ENCODE measurements at regions not wholly inside any gene's neighbourhood (a gene's known extent, or its start where the extent isn't known, plus 50 kb on each side); places are given as distances from the start of the nearest gene placed in this dataset.

GRCh38 chr5:167713896-167714295 is 577.5 kb upstream of the WWC1 start:
- TF ChIP-seq ZNF565 (CRISPR knock-in tag; conservative IDR thresholded peaks at IDR 0.05; ENCODE audit: low read depth): no peak
- no peak for TF ChIP-seq CSRNP3 (CRISPR knock-in tag; IDR thresholded peaks at IDR 0.05)
- no peak for TF ChIP-seq ZFP30 (CRISPR knock-in tag; IDR thresholded peaks at IDR 0.05)
- TF ChIP-seq ZC3H10 (CRISPR knock-in tag; IDR thresholded peaks at IDR 0.05): no peak
- no peak for TF ChIP-seq ARNTL (CRISPR knock-in tag; IDR thresholded peaks at IDR 0.05; ENCODE audit: borderline replicate concordance, low read depth)
- no peak for TF ChIP-seq GLIS3 (CRISPR knock-in tag; IDR thresholded peaks at IDR 0.05)
- TF ChIP-seq TSHZ2 (CRISPR knock-in tag; IDR thresholded peaks at IDR 0.05): no peak
- no peak for TF ChIP-seq CREB5 (CRISPR knock-in tag; IDR thresholded peaks at IDR 0.05; ENCODE audit: low read depth)
- TF ChIP-seq POU6F1 (CRISPR knock-in tag; IDR thresholded peaks at IDR 0.05; ENCODE audit: borderline replicate concordance, low read depth): no peak
- no peak for TF ChIP-seq ZNF8 (CRISPR knock-in tag; IDR thresholded peaks at IDR 0.05)
- no peak for TF ChIP-seq PATZ1 (CRISPR knock-in tag; IDR thresholded peaks at IDR 0.05; ENCODE audit: borderline replicate concordance)

GRCh38 chr5:167716126-167716775 is 575.2 kb upstream of the WWC1 start:
- TF ChIP-seq CSRNP3 (CRISPR knock-in tag; IDR thresholded peaks at IDR 0.05) (no peak), OSR1 (CRISPR knock-in tag; IDR thresholded peaks at IDR 0.05) (no peak), ESRRG (CRISPR knock-in tag; IDR thresholded peaks at IDR 0.05) (no peak), ZFP3 (CRISPR knock-in tag; IDR thresholded peaks at IDR 0.05) (no peak), SNAI2 (CRISPR knock-in tag; IDR thresholded peaks at IDR 0.05) (no peak), CREB5 (CRISPR knock-in tag; IDR thresholded peaks at IDR 0.05; ENCODE audit: low read depth) (no peak), TCF4 (CRISPR knock-in tag; IDR thresholded peaks at IDR 0.05; ENCODE audit: borderline replicate concordance) (no peak), TOX (CRISPR knock-in tag; IDR thresholded peaks at IDR 0.05; ENCODE audit: borderline replicate concordance) (no peak), POU6F1 (CRISPR knock-in tag; IDR thresholded peaks at IDR 0.05; ENCODE audit: borderline replicate concordance, low read depth) (no peak), ZC3H10 (CRISPR knock-in tag; IDR thresholded peaks at IDR 0.05) (no peak)
- ATAC-seq: no peak; the same call in 2 of the 3 replicates

More at GRCh38 chr5:167713896-167714295, 577.5 kb upstream of the WWC1 start:
- ATAC-seq: no peak

Measured in SK-N-SH treated with all-trans-retinoic acid at 6 μM for 48 hours (cell line).